Kidney epithelial cell (primary cell): ENCODE measurements at regions not wholly inside any gene's neighbourhood (a gene's known extent, or its start where the extent isn't known, plus 50 kb on each side); places are given as distances from the start of the nearest gene placed in this dataset.

Experiments
- DNase-seq: peaks from one replicate; pipeline ENCODE4 v3.0.0-alpha.2; 2010; ENCODE audit warnings: low read depth
- H3K27me3 ChIP-seq: 2 replicates; pipeline ENCODE4 v1.6.0; 2011; ENCODE audit warnings: low read length; ENCODE audit not compliant: control insufficient read depth, insufficient read depth
- H3K36me3 ChIP-seq: 2 replicates; pipeline ENCODE4 v1.5.1; 2011; ENCODE audit warnings: low read length; ENCODE audit not compliant: control insufficient read depth, insufficient read depth
- H3K4me3 ChIP-seq: 2 replicates; pipeline ENCODE4 v1.5.1; 2011; ENCODE audit warnings: low read depth, mild to moderate bottlenecking, control low read depth, low read length
- TF ChIP-seq, protein P1 (sequence below): IDR thresholded peaks from 2 replicates; pipeline ENCODE4 v1.5.1; 2011; ENCODE audit warnings: mild to moderate bottlenecking, moderate library complexity, low read length, control low read depth, inconsistent platforms; ENCODE audit not compliant: insufficient read depth, poor library complexity, severe bottlenecking

DNA sequence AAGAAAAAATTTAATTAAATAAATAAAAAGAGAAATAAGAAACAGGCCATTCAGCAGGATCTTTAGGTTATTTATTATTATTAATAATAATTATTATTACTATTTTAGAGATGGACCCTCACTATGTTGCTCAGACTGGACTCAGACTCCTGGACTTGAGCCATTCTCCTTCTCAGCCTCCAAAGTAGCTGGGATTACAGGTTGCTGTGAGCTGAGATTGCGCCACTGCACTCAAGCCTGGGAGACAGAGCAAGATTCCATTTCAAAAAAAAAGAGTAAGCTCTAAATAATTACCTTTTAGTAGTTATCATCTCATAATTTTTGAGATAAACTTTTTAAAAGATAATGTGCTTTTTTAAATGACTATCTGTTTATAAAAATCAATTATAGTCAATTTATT, 1102.8 kb upstream of the GJE1 start:
- H3K27me3 ChIP-seq: no peaks in the 10 kb centered on the region
- TF ChIP-seq, protein P1, sequence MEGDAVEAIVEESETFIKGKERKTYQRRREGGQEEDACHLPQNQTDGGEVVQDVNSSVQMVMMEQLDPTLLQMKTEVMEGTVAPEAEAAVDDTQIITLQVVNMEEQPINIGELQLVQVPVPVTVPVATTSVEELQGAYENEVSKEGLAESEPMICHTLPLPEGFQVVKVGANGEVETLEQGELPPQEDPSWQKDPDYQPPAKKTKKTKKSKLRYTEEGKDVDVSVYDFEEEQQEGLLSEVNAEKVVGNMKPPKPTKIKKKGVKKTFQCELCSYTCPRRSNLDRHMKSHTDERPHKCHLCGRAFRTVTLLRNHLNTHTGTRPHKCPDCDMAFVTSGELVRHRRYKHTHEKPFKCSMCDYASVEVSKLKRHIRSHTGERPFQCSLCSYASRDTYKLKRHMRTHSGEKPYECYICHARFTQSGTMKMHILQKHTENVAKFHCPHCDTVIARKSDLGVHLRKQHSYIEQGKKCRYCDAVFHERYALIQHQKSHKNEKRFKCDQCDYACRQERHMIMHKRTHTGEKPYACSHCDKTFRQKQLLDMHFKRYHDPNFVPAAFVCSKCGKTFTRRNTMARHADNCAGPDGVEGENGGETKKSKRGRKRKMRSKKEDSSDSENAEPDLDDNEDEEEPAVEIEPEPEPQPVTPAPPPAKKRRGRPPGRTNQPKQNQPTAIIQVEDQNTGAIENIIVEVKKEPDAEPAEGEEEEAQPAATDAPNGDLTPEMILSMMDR: no peak
- H3K4me3 ChIP-seq: no peak overlapping the region
- DNase-seq: no peak
- no peaks in the 10 kb centered on the region for H3K36me3 ChIP-seq

DNA sequence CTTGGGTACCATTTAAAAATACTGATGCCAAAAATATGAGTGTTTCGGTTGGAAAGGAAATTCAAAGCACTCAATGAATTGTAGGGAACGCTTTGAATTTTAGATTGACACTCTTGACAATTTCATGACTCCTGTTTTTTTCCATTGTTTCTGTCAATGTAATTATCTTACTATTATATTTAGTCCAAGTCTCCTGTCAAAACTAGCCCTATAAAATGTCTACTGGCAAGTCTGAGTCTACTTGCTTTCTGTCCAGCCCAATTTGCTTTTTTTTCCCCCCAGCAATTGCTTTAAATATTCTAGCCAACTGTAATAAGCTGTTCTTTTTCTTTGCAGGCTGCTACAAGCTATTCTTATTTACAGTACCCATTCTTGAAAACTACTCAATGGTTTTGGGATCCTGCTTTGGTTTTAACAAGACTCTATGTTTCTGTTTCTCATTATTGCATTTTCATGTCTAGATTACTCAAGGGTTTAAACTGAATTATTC, 1103.9 kb upstream of the GJE1 start:
- no peaks in the 10 kb centered on the region for H3K27me3 ChIP-seq
- no peak for DNase-seq
- H3K4me3 ChIP-seq: no peak overlapping the region
- no peaks in the 10 kb centered on the region for H3K36me3 ChIP-seq
- TF ChIP-seq, protein P1: no peak

DNA sequence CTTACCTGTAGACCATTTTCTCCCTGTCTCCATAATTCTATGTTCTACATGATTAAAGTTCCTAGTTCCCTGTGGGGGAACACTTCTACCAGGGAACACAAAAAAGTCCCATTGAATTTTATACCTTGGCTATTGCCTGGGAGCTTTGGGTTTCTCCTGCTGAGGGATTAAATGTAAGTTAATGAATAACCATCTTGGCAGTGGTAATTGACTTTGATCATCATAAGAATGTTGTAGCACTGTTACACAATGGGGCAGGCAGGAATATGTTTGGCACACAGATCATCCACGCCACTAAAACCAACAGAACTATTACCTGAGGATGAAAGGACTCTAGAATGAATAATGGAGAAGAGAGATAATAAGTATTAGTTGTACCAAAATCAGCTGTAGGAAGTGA, 1106.2 kb upstream of the GJE1 start:
- H3K36me3 ChIP-seq: no peaks in the 10 kb centered on the region
- peak; percentile 68 for DNase-seq
- TF ChIP-seq, protein P1: no peak
- H3K4me3 ChIP-seq: no peak overlapping the region
- H3K27me3 ChIP-seq: no peaks in the 10 kb centered on the region

DNA sequence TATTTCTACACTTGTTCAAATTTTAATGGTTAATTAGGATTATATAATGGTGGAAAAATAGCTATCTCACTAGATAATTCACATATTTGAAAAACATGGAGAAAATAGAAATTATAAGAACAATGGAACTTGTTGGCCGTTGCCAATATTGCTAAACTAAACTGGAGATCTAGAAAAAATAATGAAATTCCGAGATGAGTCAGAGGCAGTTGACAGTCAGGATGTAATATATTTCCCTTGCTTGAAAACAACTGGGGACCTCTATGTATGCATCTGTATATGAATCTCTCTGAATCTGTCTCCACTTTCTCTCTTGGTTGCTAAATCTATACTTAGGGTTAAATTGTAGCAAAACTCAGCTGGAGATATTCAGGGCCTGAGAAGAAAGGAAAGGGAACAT, 1108.2 kb upstream of the GJE1 start:
- TF ChIP-seq, protein P1: no peak
- no peak overlapping the region for H3K4me3 ChIP-seq
- no peak for DNase-seq
- H3K27me3 ChIP-seq: no peaks in the 10 kb centered on the region
- H3K36me3 ChIP-seq: no peaks in the 10 kb centered on the region

DNA sequence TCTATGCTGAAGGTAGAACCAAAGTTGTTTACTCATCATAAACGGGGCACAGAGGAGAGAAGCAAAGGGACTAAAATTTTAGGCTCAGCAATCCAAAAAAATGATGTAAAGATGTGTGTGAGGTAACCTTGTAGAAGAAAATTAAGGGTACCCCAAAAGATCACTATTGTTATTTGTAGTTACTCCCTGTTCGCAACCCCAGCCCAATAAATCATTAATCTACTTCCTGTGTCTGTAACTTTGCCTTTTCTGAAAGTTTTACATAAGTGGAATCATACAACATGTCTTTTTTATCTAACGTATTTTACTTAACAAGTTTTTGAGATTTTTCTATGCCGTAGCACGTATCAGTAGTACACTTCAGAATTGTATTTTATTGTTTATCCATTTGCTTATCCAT, 1114.8 kb upstream of the GJE1 start:
- Histone ChIP-seq H3K27me3 (no peaks in the 10 kb centered on the region), H3K36me3 (no peaks in the 10 kb centered on the region), H3K4me3 (no peak overlapping the region)
- TF ChIP-seq, protein P1: no peak
- no peak for DNase-seq

DNA sequence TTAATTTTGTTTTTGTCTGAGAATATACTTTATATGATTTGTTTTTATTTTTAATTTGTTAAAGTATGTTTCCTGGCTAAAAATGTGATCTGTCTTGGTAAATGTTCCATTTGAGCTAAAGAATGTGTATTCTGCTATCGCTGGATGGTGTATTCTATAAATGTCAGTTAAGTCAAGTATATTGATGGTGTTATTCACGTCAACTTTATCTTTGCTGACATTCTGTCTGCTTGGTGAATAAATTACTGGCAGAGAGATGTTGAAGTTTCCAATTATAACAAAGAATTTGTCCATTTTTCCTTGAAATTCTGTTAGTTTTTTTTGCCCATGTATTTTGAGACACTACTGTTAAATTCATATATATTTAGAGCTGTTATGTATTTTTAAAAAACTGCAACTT, 1131.8 kb upstream of the GJE1 start:
- TF ChIP-seq, protein P1: no peak
- no peaks in the 10 kb centered on the region for H3K36me3 ChIP-seq
- DNase-seq: no peak
- no peaks in the 10 kb centered on the region for H3K27me3 ChIP-seq
- H3K4me3 ChIP-seq: no peak overlapping the region
